ENCODE measurements at regions not wholly inside any gene's neighbourhood (a gene's known extent, or its start where the extent isn't known, plus 50 kb on each side); places are given as distances from the start of the nearest gene placed in this dataset.
A peak's percentile ranks its signal among the peaks of the same experiment; 100 is the strongest.

GRCh38 chr10:71132321-71132810, 80.0 kb upstream of the UNC5B start:
- no peaks in the 10 kb centered on the region for H3K9me3 ChIP-seq (ENCODE audit: control insufficient read depth, insufficient read depth, low read depth, low read length)
- no peaks in the 10 kb centered on the region for H3K36me3 ChIP-seq (ENCODE audit: control insufficient read depth, insufficient read depth, low read length)
- H3K27ac ChIP-seq (ENCODE audit: low read length), result no peak overlapping the region
- CTCF ChIA-PET, result no interaction called here
- H3K4me3 ChIP-seq (ENCODE audit: low read depth in 2 of 2, low read length in 2 of 2), result no peak overlapping the region
- no TSS peak for BruUV-seq (replicated peaks)
- no peak for TF ChIP-seq REST (IDR thresholded peaks at IDR 0.05; ENCODE audit: insufficient read depth in 1 of 2, low read depth in 2 of 2, low read length in 1 of 2)
- TF ChIP-seq SIN3A (IDR thresholded peaks at IDR 0.05; ENCODE audit: borderline replicate concordance, insufficient read depth, low read depth, low read length), result no peak
- no peak for TF ChIP-seq POLR2AphosphoS5 (IDR thresholded peaks at IDR 0.05; ENCODE audit: low read depth, low read length)
- TF ChIP-seq TCF7L2 (IDR thresholded peaks at IDR 0.05; ENCODE audit: low read depth, low read length), result no peak
- no peak for TF ChIP-seq CTCF (IDR thresholded peaks at IDR 0.05)
- POLR2A ChIA-PET, result no interaction called here
- intact Hi-C loops (cut with micrococcal nuclease; ENCODE audit: unreplicated experiment), result no loop called here
- in situ Hi-C loops (cut with HindIII; ENCODE audit: low pct_unique_long_range_greater_than_20kb, low sequenced_read_pairs), result no loop called here
- DNase-seq (ENCODE audit: low read depth, low spot score) (no peak), ATAC-seq (peak; percentile 46; the same call in 1 of the 2 replicates)
- H3K4me1 ChIP-seq (ENCODE audit: control insufficient read depth, insufficient read depth, low read length), result no peaks in the 10 kb centered on the region
- peaks cover 20% of the 10 kb centered on the region for H3K27me3 ChIP-seq (ENCODE audit: control insufficient read depth, insufficient read depth, low read length)

- TF ChIP-seq CTCF (IDR thresholded peaks at IDR 0.05) (no peak), REST (IDR thresholded peaks at IDR 0.05; ENCODE audit: insufficient read depth in 1 of 2, low read depth in 2 of 2, low read length in 1 of 2) (no peak), POLR2AphosphoS5 (IDR thresholded peaks at IDR 0.05; ENCODE audit: low read depth, low read length) (no peak), TCF7L2 (IDR thresholded peaks at IDR 0.05; ENCODE audit: low read depth, low read length) (no peak), SIN3A (IDR thresholded peaks at IDR 0.05; ENCODE audit: borderline replicate concordance, insufficient read depth, low read depth, low read length) (no peak)
- Histone ChIP-seq H3K4me1 (ENCODE audit: control insufficient read depth, insufficient read depth, low read length) (no peaks in the 10 kb centered on the region), H3K27me3 (ENCODE audit: control insufficient read depth, insufficient read depth, low read length) (peaks cover 26% of the 10 kb centered on the region), H3K27ac (ENCODE audit: low read length) (no peak overlapping the region), H3K9me3 (ENCODE audit: control insufficient read depth, insufficient read depth, low read depth, low read length) (no peaks in the 10 kb centered on the region), H3K4me3 (ENCODE audit: low read depth in 2 of 2, low read length in 2 of 2) (no peak overlapping the region), H3K36me3 (ENCODE audit: control insufficient read depth, insufficient read depth, low read length) (no peaks in the 10 kb centered on the region)
- intact Hi-C loops (cut with micrococcal nuclease; ENCODE audit: unreplicated experiment), result no loop called here
- no peak for DNase-seq (ENCODE audit: low read depth, low spot score)
- no peak for ATAC-seq
- no TSS peak for BruUV-seq (replicated peaks)
- ChIA-PET POLR2A (interaction anchor here (0.6 kb wide), 1 partner anchor 250 kb away, joined by 8 read pairs; no protein-coding TSS in a partner anchor), CTCF (no interaction called here)
- in situ Hi-C loops (cut with HindIII; ENCODE audit: low pct_unique_long_range_greater_than_20kb, low sequenced_read_pairs), result no loop called here
Measured at GRCh38 chr10:71133710-71134686, 78.4 kb upstream of the UNC5B start.

All from Panc1 (cell line).